Small intestine (tissue), 7 donors: ENCODE measurements at regions not wholly inside any gene's neighbourhood (a gene's known extent, or its start where the extent isn't known, plus 50 kb on each side); places are given as distances from the start of the nearest gene placed in this dataset.

Experiments
- DNase-seq, 2 donors: peaks; one replicate each; pipeline versions ENCODE4 v3.0.0 to v3.0.0-alpha.2; 2013
- FAIRE-seq: peaks from 2 replicates; lab custom pipeline; 2012; peaks lifted over from hg19 to GRCh38; lab: Jason Lieb, UNC
- H3K27ac ChIP-seq, 3 donors: one replicate each; pipeline ENCODE4 v1.5.1; 2013; ENCODE audit warnings: low read length in 2 of 3, mild to moderate bottlenecking in 2 of 3, control low read depth in 1 of 3, inconsistent platforms in 1 of 3, low read depth in 1 of 3, moderate library complexity in 1 of 3
- H3K27me3 ChIP-seq, 3 donors: one replicate each; pipeline ENCODE4 v1.6.1; 2013; ENCODE audit warnings: low read length in 3 of 3, inconsistent platforms in 1 of 3; ENCODE audit not compliant: control insufficient read depth in 3 of 3, insufficient read depth in 3 of 3
- H3K36me3 ChIP-seq, 3 donors: one replicate each; pipeline ENCODE4 v1.6.1; 2013; ENCODE audit warnings: low read length in 3 of 3, inconsistent platforms in 1 of 3, low read depth in 1 of 3, mild to moderate bottlenecking in 1 of 3, moderate library complexity in 1 of 3; ENCODE audit not compliant: control insufficient read depth in 3 of 3, insufficient read depth in 2 of 3
- H3K4me1 ChIP-seq, 3 donors: one replicate each; pipeline ENCODE4 v1.6.1; 2013; ENCODE audit warnings: low read length in 2 of 3, inconsistent platforms in 1 of 3, low read depth in 1 of 3, mild to moderate bottlenecking in 1 of 3, moderate library complexity in 1 of 3; ENCODE audit not compliant: control insufficient read depth in 3 of 3, insufficient read depth in 2 of 3
- H3K4me3 ChIP-seq, 3 donors: one replicate each; pipeline ENCODE4 v1.5.1; 2013; ENCODE audit warnings: low read length in 3 of 3, control low read depth in 1 of 3, inconsistent platforms in 1 of 3, low read depth in 1 of 3, mild to moderate bottlenecking in 1 of 3, moderate library complexity in 1 of 3
- H3K9me3 ChIP-seq, 2 donors: one replicate each; pipeline ENCODE4 v1.6.1; 2013; ENCODE audit warnings: low read depth in 1 of 2, low read length in 1 of 2; ENCODE audit not compliant: control insufficient read depth in 2 of 2, insufficient read depth in 1 of 2
- WGBS, 3 donors: extraction: QIAGEN DNeasy Blood & Tissue Kit; methylation state at CpG; one replicate each; pipeline ENCODE4 v1.1.7; 2013; 5-methylcytosine and 5-hydroxymethylcytosine counted together
- donor health status: healthy with polysubstance abuse.
- donor health status: control.
- donor health status: control.
- donor health status: Bipolar disorder and iron deficiency.
- donor health status: healthy.

DNA sequence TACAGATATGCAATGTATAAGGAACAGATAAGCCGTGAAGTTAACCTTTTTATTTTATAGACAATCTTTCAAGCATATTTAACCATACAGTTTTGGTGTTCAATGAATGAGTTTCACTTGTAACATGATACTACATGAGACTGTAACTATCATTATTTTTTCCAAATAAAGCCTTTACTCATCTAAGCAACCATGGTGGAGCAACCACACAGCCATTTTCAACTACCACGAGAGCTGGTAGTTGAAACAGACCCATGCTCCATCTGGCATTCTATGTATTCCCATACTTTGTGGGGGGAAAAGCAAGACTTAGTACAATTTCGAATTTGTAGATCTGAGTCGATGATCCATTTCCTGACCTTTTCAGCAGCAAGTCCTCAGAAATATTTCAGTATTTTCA lies 159.3 kb upstream of the RND3 start:
- DNase-seq (no peak), FAIRE-seq (no peak)
- Histone ChIP-seq H3K27ac (no peak overlapping the region), H3K36me3 (no peaks in the 10 kb centered on the region), H3K27me3 (no peaks in the 10 kb centered on the region), H3K9me3 (no peaks in the 10 kb centered on the region), H3K4me3 (no peak overlapping the region), H3K4me1 (no peaks in the 10 kb centered on the region)
- WGBS, 3 donors, result 88 to 93% (median 88%) methylated on average over 4 of the region's 4 CpGs

DNA sequence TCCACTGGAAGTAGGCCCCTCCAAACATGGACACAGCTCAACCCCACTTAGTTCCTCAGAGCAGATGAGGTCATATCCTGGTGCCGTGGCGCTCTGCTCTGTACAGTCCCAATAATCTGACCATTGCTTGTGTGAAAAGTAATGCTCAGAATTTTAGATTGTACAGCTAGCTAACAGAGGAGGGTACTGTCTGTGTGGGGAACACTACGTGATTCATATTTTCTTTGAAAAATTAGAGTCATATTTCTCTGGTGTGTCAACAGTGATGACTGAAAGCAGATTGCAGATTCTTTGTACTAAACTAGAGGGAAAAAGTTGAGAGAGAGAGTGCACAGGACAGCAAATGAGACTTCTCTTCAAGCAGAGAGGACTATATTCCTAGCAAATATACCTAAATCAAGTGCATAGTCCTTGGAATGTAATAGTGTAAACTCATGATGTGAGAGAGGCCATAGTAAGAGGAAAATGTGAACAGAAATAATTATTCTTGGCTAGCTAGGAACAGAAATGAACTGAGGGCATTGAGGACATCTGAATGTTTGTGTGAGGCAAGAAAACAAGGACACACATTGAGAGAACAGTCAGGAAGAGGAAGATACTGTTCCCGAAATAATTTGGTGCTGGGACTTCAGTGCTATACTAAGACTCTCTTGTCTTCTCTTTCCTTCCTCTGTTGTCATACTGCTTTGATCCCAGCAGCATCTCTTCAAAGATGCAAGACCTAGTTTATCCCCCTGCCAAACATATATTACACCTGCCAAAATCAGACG lies 157.0 kb upstream of the RND3 start:
- Histone ChIP-seq H3K4me1 (no peaks in the 10 kb centered on the region), H3K27ac (no peak overlapping the region), H3K4me3 (no peak overlapping the region), H3K27me3 (no peaks in the 10 kb centered on the region), H3K9me3 (no peaks in the 10 kb centered on the region), H3K36me3 (no peaks in the 10 kb centered on the region)
- 54 to 66% (median 64%) methylated on average over 5 of the region's 5 CpGs for WGBS, 3 donors
- no peak for DNase-seq
- no peak for FAIRE-seq

DNA sequence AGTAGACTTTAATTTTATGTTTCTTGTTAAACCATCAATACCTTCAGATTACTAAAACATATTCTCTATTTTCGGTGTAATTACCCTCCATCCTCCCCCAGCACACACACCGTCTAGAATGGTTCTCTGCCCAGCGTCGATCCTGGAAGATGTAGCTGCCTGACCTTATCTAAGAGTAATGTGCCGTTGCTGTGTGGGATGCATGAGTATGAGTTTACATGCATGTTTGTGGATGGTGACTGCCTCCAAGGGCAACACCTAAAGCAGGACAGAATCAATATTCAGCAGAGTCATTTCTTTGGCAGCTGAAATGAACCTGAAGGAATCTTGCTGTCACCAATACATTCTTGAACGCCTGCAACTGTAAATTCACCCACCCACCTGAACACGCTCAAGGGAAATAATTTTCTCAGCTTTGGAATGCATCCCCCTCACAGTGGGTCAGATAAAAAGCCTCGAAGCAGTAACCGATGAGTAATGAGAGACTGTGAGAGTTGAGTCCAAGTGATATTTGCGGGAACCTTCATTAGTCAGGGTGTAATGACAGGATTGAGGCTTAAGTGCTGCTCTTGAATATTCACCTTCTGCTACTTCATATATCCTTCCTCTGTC lies 155.8 kb upstream of the RND3 start:
- no peak overlapping the region for H3K27ac ChIP-seq
- no peaks in the 10 kb centered on the region for H3K9me3 ChIP-seq
- WGBS, 3 donors, result 84 to 91% (median 90%) methylated on average over 10 of the region's 10 CpGs
- no peak for FAIRE-seq
- no peak overlapping the region for H3K4me3 ChIP-seq
- no peaks in the 10 kb centered on the region for H3K4me1 ChIP-seq
- H3K27me3 ChIP-seq, result no peaks in the 10 kb centered on the region
- DNase-seq, result no peak
- no peaks in the 10 kb centered on the region for H3K36me3 ChIP-seq

DNA sequence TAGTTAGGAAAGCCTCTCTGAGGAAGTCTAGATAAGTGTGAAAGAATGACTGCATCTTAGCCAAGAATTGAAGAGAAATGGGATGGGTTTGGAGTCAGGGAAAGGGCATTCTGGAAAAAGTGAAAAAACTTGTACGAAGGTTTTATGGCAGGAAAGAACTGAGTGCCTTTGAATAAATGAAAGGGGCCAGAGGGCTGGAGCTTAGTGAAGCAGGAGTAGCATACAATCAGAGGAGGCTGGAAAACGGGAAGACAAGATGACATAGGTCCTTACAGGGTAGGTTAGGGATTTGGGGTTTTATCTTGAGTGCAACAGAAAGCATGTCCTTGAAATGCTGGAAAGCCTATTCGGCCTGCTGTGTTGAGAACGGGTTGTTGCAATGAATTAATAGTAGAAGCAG lies 152.6 kb upstream of the RND3 start:
- H3K9me3 ChIP-seq, result no peaks in the 10 kb centered on the region
- H3K27ac ChIP-seq, result no peak overlapping the region
- H3K36me3 ChIP-seq, result no peaks in the 10 kb centered on the region
- WGBS, 3 donors, result 21 to 28% (median 25%) methylated on average over 4 of the region's 4 CpGs
- H3K4me1 ChIP-seq, result no peaks in the 10 kb centered on the region
- no peaks in the 10 kb centered on the region for H3K27me3 ChIP-seq
- H3K4me3 ChIP-seq, result no peak overlapping the region
- FAIRE-seq (no peak), DNase-seq (no peak)

DNA sequence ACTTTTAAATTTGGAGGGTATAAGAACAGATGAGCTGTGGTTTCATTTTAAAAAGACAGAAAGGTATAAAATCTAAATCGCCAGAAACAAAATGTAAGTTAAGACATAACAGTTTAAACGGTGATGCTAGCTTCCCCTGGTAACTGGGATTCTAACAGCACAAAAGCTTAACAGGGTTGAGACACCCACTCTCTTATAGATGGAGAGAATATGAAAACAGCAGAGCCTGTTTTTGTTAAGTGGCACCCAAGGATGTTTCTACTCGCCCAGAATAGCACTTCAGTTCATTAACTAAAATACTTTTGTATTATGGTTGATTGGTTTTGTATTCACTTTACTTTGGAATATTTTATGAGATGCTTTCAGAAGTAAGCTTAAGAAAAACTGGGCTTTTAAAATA lies 151.9 kb upstream of the RND3 start:
- Histone ChIP-seq H3K27ac (no peak overlapping the region), H3K9me3 (no peaks in the 10 kb centered on the region), H3K4me3 (no peak overlapping the region), H3K27me3 (no peaks in the 10 kb centered on the region), H3K4me1 (no peaks in the 10 kb centered on the region), H3K36me3 (no peaks in the 10 kb centered on the region)
- WGBS, 3 donors, result 41 to 50% (median 45%) methylated on average over 3 of the region's 3 CpGs
- FAIRE-seq (no peak), DNase-seq (no peak)

DNA sequence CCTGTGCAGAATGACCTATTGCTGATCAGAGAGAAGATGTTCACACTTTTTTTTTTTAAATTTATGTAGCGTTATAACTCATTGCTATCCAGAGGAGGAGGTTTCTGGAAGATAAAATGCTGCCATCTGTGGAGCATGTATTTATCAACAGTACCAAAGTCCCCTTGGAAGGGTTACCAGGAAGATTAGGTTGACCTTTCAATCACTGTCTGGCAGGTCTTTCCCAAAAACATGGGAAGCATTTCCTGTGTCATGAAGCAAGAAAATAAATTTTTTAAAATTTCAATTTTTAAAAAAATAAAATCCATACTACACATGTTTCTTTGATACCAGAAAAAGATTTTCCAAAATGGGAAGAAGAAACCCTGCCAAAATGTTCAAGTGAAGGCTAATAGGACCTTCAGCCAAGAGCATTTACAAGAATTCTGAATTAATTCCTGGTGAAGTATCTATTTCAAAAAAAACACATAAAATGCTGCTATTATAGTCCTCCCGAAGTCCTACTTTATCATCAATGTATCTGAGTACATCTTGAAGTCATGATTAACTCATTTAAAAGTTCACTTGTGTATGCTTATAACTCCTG lies 143.9 kb upstream of the RND3 start:
- Histone ChIP-seq H3K36me3 (no peaks in the 10 kb centered on the region), H3K27ac (no peak overlapping the region), H3K27me3 (no peaks in the 10 kb centered on the region), H3K4me3 (no peak overlapping the region), H3K4me1 (peaks cover 0 to 3% (median 0%) of the 10 kb centered on the region in 3 donors), H3K9me3 (no peaks in the 10 kb centered on the region)
- FAIRE-seq (no peak), DNase-seq (no peak)
- WGBS, 3 donors, result 51 to 56% (median 52%) methylated on average over 2 of the region's 2 CpGs

DNA sequence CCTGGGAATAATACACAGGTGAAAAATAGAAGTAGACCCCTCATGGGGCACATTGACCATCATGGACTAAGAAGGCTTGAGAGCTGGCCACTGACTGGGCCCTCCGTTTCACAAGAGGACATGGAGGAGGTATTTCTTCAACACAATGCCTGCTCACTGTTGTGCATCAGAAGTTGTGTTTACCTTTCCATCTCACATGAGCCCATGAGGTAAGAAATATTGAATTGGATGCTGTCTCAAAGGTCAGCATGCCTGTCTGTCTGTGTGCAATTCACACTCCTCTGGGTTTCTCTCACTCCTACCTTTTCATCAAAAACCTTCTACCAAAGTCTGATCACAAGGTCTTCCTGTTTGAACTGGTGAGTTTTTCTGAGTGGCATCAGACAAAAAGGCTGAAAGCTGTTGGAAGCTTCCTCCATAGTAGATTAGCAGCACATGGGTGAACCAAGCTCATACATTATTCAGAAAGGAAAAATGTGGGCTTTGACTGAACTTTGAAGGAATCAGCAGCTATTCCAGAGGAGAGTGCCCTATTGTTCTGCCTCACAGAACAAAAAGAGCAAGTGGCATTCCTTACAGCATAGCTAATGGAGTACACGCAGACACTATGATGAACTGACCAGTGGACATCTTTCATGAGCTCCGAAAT lies 143.2 kb upstream of the RND3 start:
- FAIRE-seq, result no peak
- H3K9me3 ChIP-seq, result no peaks in the 10 kb centered on the region
- no peaks in the 10 kb centered on the region for H3K27me3 ChIP-seq
- 48 to 72% (median 63%) methylated on average over 3 of the region's 3 CpGs for WGBS, 3 donors
- no peak overlapping the region for H3K27ac ChIP-seq
- H3K36me3 ChIP-seq, result no peaks in the 10 kb centered on the region
- no peak overlapping the region for H3K4me3 ChIP-seq
- DNase-seq, result peak in 1 of 2 donors; percentile 29
- H3K4me1 ChIP-seq, result peaks cover 0 to 3% (median 0%) of the 10 kb centered on the region in 3 donors

DNA sequence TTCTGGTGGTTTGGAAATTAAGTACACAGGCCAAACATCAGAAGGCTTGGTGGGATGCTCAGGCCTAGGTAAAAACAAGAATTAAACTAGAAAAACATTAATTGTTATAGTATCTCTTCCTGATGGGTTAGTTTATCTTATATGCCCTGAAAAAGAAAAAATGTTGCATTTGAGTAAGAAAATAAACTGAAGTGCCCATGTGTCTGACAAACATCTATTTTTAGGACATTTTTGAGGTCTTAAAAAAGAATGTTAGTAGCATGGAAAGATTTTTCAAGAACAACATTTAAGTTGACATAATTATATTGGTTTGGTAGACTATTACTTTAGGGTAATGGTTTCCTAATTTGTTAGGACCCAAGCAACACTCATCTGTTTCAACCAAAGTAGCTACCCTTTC lies 140.1 kb upstream of the RND3 start:
- FAIRE-seq (no peak), DNase-seq (no peak)
- no peak overlapping the region for H3K4me3 ChIP-seq
- no peaks in the 10 kb centered on the region for H3K9me3 ChIP-seq
- peaks cover 0 to 3% (median 0%) of the 10 kb centered on the region in 3 donors for H3K4me1 ChIP-seq
- H3K27me3 ChIP-seq, result no peaks in the 10 kb centered on the region
- H3K27ac ChIP-seq, result no peak overlapping the region
- H3K36me3 ChIP-seq, result no peaks in the 10 kb centered on the region
